PC-9 (cell line): ENCODE measurements at regions not wholly inside any gene's neighbourhood (a gene's known extent, or its start where the extent isn't known, plus 50 kb on each side); places are given as distances from the start of the nearest gene placed in this dataset.

Source experiments
- EZH2 ChIP-seq: fragments of 200-600 bp; sonication (generic); IDR thresholded peaks from 2 replicates; pipeline ENCODE4 v1.8.0; 2017; ENCODE audit warnings: antibody characterized with exemption, low read depth
- TF ChIP-seq, protein P1 (sequence below): fragments of 200-600 bp; sonication (generic); conservative IDR thresholded peaks from 2 replicates; pipeline ENCODE4 v1.6.1; 2017; ENCODE audit warnings: mixed run types, antibody characterized with exemption, mild to moderate bottlenecking, moderate library complexity

DNA sequence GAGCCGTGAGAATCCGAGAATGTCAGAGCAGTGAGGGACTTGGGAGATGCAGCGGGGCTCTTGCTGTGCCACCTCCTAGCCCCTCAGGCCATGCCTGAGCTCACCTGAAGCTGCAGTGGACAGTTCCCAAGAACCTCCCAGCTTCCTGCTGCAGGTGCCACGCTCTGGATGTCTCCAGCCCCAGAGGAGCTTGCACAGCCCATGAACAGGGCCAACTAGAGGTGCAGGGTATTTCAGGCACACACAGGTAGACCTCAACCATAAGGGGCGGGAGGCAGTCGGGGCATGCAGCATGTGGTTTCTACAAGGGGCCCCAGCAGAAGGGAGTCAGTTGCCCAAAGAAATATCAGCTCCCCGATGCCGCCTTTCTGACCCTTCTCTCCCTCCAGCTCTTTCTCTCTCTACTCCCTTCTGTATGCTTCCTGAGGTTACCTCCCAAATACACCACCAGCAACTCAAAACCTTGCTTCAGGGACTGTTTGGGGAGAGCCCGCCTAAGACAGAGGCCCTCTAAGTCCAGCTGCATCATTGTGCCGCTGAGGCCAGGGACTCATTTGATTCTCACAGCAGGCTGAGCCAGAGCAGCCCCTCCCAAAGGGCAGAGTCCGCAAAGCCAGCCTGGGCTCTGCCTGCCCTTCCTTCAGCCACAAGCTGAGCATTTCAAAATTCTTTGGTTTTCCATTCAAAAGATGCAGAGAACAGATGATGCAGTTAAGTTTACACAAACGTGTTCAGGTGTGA is 209.8 kb downstream of the MATN1 start:
- TF ChIP-seq, protein P1, sequence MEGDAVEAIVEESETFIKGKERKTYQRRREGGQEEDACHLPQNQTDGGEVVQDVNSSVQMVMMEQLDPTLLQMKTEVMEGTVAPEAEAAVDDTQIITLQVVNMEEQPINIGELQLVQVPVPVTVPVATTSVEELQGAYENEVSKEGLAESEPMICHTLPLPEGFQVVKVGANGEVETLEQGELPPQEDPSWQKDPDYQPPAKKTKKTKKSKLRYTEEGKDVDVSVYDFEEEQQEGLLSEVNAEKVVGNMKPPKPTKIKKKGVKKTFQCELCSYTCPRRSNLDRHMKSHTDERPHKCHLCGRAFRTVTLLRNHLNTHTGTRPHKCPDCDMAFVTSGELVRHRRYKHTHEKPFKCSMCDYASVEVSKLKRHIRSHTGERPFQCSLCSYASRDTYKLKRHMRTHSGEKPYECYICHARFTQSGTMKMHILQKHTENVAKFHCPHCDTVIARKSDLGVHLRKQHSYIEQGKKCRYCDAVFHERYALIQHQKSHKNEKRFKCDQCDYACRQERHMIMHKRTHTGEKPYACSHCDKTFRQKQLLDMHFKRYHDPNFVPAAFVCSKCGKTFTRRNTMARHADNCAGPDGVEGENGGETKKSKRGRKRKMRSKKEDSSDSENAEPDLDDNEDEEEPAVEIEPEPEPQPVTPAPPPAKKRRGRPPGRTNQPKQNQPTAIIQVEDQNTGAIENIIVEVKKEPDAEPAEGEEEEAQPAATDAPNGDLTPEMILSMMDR = no peak
- no peak for TF ChIP-seq EZH2
